ENCODE measurements at regions not wholly inside any gene's neighbourhood (a gene's known extent, or its start where the extent isn't known, plus 50 kb on each side); places are given as distances from the start of the nearest gene placed in this dataset.

DNA sequence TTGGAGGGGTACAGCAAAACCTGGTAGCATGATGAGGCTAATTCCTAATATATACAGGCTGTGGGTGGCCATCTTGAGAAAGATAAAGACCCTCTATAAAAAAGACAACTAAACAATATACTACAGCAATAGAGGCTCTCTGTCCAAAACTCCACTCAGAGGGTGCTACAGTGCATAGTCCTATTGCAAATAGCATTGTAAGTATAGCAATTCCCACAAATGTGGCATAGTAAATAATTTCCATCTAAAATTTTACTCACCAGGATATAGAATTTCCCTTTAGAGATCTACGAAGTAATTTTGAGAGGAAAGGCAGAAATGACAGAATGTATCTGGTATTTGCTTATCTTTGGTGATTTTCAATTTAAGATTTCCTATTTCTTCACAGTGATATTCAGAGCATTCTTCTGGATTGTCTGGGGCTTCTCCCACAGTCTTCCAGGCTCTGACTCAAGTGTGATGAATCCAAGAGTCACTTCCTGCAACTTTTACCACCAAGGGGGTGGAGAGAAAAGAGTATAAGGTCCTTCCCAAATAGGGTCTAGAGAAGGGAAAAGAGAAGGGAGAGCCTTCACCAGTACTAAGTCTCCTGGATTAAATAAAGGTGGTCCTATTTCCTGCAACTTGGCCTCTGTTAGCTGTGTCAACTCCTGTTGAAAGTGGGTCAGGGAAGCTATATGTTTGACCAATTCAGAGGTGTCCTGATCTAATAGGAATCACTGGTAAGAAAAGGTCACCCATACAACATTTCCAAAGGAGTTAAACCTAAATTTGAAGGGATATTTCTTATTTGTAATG is 1054.7 kb upstream of the CNTN5 start:
- DNase-seq (ENCODE audit: low read depth in 4 of 4, low spot score in 3 of 4): no peak

DNA sequence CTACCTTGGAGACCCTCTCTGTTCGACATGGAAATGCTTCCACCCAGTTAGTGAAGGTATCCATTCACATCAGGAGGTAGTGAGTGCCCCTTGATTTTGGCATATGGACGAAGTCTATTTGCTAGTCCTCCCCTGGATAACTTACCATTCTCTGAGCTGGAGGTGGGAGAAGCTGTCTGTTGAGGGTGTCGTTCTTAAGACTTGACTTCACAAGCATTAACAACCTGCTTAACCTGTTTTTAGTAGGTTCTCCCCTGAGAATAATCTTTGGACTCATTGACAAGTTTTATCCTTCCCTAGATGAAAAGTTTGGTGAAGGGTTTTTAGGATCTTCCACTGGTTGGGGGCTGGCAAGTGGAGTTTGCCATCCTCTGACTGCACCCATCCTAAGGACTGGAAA is 1053.8 kb upstream of the CNTN5 start:
- no peak for DNase-seq (ENCODE audit: low read depth in 4 of 4, low spot score in 3 of 4)

DNA sequence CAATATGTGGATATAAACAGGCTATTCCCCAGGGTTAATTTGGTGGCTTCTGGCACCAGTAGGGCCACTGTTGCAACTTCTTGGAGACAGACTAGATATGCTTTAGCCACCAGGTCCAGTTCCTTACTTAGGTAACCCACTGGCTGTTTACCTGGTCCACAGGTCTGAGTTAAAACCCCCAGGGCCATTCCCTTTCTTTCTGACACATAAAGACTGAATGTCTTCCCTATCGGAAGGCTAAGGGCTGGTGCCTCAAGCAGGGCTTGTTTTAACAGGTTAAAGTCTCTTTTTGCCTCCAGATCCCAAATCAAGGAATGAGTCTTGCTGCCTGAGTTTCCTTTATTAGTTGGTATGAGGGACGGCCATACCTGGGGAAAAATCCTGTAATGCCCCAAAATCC is 1052.7 kb upstream of the CNTN5 start:
- no peak for DNase-seq (ENCODE audit: low read depth in 4 of 4, low spot score in 3 of 4)

DNA sequence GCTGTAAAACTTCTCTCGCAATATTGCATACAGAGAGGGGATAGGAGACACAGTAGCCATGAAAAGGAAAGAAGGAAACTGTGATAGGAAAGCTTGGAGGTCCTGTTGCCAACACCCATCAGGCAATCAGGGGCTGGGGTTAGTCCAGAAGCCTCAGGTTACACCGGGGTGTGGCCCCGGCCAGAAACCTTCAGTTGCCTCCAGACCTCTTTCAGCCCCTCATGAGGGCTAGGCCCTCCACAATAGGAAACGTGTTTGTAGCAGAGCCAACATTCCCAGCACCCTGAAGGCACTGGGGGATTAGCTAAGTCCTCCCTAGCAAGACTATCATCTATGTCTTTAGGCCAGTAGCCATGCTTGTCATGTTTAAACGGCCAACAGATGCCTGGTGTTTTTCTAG is 1048.0 kb upstream of the CNTN5 start:
- no peak for DNase-seq (ENCODE audit: low read depth in 4 of 4, low spot score in 3 of 4)

DNA sequence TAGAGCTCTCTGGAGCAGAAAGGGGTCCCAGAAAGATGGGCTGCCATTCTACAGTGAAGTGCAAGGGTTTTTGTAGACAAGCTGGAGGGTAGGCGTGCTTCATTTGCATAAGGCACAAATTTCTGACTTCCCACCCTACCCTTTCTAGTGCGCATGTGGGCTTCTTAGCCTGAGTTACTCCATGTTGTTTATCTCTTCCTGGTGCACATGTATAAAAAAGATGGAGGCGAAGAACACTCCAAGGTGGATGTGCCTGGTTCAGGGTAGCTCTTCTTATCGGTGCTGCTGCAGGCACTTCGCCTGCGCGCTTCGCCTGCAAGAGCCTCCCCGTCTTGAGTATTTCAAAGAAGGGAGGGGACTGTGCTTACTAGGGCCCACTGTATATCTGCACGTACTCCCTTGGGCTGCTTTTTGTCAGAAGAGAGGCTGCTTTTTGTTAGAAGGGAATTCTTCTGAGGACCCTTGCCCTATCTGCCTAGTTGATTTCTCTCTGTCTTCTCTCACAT is 1047.3 kb upstream of the CNTN5 start:
- DNase-seq (ENCODE audit: low read depth in 4 of 4, low spot score in 3 of 4): no peak

DNA sequence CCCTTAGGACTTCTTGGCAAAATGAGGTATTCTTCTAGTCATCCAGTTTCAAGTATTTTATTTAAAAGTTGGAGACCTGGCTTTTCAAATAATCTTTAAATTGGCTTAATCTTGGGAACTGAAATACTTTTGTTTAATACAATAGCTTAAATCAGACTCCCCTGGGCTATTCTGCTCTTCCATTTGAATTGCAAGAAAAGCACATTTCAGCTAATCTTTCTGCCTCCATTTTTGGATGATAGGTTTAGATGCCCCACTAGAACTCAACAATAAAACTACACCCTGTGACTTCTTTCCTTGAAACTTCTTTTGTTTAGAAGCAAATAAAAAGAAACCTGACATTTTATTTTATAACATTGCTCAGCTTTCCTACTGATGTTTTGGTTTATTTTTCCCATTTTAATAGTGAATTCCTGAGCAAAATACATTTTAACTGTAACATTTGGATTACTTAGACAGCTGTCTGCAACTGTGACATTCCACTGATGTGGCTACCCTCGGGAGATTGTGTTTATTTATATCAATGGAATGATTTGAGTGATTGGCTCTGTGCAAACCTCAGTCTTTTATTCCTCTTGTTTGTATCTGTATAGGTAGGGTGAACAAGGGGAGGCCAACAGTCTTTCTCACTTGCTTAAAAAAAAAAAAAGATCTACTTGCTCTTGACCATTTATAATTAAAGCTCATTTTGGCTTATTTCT is 1045.8 kb upstream of the CNTN5 start:
- no peak for DNase-seq (ENCODE audit: low read depth in 4 of 4, low spot score in 3 of 4)

DNA sequence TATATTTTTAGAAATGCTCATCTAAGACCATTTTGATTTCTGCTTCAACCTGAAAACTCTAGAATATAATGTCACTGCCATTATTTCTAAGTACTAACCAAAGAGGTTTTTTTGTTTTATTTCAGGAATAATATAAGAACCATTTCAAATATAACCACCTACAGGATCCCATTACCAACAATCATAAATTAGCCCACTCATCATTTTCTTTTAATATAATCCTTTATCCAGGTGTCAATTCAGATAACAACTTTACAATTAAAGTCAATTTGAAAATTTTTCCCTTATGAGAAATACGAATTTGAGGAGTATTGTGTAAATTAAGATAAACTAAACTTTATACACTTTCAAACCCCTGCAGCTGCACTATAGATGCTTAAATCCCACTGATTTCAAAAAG is 1043.0 kb upstream of the CNTN5 start:
- DNase-seq (ENCODE audit: low read depth in 4 of 4, low spot score in 3 of 4): no peak

DNA sequence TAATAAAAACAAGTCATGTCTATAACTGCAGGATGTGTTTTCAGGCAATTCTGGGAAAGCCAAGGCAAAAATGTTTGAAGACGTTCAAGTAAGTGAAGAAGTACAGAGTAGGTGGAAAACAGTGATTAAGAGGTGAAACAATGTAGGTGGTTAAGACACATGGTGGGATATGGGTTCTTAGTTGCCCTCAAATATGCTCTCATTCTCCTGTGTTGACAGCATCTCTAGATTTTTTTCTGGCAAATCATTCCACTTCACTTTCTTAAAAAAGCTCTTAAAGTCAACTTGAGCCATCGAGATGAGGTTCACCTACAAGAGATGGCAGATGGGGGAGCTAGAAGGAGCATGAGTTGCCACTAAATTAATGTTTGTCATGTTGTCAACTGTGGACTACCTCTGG is 1041.0 kb upstream of the CNTN5 start:
- DNase-seq (ENCODE audit: low read depth in 4 of 4, low spot score in 3 of 4): no peak

DNA sequence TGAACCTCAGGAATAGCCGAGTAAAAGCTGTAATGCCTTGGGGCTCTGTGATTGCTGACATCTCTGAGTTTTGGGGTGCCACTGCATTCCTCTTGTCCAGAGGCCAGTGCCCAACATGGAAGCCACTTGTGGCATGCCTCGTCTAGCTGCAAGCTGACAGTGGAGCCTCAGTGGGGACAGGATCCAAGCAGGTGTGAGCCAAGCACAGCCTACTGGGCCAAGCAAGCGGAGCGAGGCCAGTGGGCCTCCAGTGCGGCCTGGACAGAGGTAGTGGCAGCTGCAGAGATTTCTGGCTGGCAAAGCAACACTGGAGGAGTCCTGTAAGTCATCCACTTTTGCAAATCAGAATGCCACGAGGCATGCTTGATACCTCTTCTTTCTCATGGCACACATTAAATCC is 1038.2 kb upstream of the CNTN5 start:
- no peak for DNase-seq (ENCODE audit: low read depth in 4 of 4, low spot score in 3 of 4)

DNA sequence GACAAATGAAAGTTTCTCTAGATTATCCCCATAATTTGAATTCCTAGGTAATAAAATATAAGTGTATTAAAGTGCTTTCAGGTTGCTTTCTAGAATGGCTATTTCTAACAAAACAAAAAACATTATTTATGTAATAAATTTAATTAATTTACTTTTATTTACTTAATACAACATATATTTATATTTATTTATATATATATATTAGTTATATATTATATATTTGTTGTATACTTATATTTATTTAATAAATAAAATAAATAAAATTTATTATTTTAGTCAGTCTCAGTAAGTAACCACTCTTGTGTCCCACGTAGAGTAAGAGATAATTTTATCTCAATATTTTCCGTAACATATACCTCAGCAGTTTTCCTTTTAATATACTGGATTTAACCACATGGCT is 1031.6 kb upstream of the CNTN5 start:
- no peak for DNase-seq (ENCODE audit: low read depth in 4 of 4, low spot score in 3 of 4)

DNA sequence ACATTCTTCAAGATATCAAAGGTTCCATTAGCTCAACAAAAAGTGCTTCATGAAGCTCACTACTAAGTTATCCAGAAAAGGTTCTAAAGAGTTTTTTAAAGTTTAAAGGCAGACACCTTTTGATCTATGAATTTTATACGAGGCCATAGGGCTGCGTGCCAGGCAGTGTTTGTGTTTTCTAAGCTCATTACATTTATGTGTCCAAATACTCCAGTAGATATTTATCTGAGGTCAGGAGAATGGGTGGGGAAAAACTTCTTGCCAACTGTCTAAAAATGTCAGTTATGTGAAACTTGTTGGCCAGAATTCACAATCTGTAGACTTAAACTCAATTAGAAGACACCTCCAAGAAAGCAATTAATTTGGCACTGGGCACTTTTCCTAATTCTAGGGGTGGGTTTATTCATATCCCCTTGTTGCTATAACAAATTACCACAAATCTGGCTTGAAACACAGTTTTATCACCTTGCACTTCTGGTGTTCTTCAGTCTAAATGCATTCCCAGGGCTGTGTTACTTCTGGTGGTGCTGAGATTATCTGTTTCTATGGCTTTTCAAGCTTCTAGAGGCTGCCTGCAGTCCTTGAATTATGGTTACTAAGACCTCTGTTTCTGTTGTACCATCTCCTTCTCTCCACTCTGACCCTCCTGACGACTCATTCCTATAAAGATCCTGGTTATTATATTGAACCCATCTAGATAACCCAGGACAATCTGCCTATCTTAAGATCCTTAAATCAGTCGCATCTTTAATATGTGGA is 1030.4 kb upstream of the CNTN5 start:
- no peak for DNase-seq (ENCODE audit: low read depth in 4 of 4, low spot score in 3 of 4)

DNA sequence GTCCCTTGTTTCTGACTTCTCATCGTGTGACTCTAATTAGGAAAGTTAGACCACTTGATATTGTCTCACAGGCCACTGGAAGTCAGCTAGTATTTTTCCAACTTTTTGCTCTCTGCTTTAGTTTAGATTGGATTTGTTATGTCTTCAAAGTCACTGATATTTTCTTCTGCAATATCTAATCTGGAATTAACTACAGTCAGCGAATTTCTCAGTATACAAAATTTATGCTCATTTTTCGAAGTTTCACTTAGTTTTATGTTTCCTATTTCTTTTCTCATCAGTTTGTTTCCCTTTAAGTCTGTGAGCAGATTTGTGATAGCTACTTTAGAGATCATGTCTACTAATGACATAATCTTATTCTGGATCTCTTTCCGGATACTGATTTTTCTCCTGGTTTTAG is 1027.2 kb upstream of the CNTN5 start:
- DNase-seq (ENCODE audit: low read depth in 4 of 4, low spot score in 3 of 4): no peak

DNA sequence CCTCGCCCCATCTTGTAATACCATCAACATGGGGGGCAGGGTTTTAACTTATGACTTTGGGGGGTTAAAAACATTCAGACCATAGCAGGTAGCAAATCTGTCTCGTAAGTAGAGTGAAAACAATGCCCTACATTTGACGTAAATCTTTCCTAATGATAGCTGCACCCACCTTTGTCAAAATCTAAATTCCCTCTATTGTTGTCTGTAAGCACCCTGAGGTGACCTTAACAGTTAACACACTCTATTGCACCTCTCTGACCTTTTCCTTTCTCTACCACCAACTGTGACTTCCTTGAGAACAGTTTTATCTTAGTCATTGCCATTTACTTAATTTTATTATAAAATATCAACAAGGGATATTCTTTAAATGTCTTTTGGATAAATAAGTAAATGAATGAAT is 1024.9 kb upstream of the CNTN5 start:
- no peak for DNase-seq (ENCODE audit: low read depth in 4 of 4, low spot score in 3 of 4)

DNA sequence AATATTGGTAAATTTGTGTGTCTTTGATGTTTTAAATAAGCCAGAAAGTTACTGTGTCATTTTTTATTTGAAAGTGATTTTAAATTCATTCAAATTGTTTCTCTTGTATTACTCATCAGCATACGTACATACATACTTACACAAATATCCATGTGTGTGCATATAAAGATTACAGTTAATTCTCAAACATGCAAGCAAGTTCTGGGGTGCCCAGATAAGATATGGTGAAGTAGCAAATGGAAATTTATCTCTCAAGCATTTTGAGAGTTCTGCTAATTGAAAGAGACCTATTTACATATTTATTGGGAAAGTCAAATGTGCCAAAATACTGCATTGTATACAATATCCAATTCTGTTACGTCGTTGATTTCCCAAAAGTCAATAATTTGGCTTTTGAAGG is 1024.0 kb upstream of the CNTN5 start:
- DNase-seq (ENCODE audit: low read depth in 4 of 4, low spot score in 3 of 4): no peak

DNA sequence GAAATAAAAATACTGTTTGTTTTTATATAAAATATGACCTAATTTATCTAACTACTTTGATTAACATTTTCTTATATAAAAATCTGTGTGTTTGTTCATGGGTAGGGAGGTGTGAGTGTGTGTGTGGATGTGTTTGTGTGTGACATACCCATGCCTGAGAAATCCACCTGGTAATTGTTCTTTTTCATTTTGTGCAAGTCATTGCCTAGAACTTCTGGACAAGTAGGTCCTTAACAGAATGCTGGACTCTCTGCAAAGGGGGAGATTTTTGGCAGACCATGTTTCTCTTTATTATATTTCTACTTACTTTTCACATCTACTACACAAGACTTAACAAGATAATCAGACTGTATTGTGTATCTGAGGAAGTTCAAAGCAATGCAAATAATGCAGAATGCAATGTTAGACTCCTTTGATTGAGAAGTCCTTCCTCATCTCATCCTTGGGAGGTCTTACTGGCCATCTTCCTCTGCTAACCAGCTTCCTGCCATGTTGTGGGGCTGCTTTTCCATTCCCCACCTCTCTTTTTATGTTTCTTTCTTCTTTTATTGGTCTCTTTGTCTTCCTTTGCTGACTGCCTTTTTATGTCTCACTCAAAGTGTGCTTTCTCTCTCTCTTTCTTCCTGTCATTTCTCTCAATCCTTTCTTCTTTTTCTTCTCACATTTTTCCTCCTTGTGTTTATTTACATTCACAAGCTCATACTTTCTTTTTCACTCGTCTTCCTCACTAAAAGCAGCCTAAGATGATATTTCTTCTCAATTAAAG is 1017.0 kb upstream of the CNTN5 start:
- no peak for DNase-seq (ENCODE audit: low read depth in 4 of 4, low spot score in 3 of 4)

DNA sequence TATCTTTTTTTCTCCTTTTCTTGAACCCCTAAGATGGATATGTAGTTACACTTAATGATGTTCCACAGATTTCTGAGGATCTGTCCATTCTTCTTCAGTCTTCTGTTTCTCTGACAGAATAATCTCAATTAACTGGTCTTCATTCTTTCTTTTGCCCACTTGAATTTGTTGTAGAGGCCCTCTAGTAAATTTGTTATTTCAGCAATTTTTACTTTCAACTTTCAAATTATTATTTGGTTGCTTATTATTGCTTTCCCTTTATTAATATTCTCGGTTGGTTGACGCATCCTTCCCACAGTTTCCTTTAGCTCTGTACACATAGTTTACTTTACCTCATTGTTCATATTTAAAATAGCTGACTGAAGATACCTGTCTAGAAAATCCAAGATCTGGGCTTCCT is 1013.7 kb upstream of the CNTN5 start:
- no peak for DNase-seq (ENCODE audit: low read depth in 4 of 4, low spot score in 3 of 4)

DNA sequence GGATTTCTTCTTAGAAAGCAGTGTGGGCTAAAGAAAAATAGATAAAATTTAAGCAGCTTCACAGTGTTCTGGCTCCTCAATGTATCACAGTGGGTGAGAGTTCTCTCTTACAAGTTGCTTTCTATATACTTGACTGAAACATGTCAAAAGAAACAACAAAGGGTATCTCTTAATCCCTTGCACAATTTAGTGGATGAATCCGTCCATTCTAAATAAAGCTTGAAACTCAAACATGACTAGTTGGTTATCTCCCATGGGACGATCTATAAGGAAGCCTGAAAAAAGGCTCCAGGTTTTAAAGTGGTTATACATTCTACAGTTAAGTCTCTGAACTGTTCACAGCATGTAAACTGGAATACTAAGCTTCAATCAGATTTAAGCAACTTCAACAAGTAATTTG is 993.1 kb upstream of the CNTN5 start:
- DNase-seq (ENCODE audit: low read depth in 4 of 4, low spot score in 3 of 4): no peak

DNA sequence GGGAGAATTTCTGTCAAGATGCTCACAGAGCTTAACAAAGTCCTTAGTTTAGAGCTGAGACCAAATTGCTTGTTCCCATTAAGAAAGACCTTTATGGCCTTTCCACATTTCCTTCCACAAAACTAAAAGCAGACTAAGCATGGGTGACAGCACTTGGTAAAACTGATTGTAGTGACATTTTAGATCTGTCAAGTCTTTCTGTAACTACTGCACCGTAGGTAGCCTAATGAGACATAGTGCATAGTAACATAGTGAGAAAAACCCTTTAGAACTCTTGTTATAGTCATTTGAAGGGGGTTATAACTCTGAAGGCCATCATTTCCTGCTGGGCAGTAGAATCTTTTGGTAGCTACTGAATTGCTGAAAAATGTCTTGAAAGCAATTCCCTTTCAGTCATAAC is 990.9 kb upstream of the CNTN5 start:
- DNase-seq (ENCODE audit: low read depth in 4 of 4, low spot score in 3 of 4): no peak

DNA sequence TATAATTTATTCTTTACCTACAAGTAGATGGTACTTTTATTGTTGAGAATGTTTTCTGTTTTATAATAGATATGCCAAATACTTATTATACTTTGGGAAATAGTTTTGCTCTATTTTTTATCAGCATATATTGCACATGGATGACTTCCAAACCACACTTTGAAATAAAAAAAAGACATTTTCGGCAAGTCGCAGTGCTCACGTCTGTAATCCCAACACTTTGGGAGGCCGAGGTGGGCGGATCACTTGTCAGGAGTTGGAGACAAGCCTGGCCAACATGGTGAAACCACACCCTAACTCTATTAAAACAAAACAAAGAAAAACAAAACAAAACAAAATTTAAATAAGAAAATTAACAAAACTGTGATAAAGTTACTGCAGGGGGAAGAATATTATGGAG is 983.9 kb upstream of the CNTN5 start:
- no peak for DNase-seq (ENCODE audit: low read depth in 4 of 4, low spot score in 3 of 4)

DNA sequence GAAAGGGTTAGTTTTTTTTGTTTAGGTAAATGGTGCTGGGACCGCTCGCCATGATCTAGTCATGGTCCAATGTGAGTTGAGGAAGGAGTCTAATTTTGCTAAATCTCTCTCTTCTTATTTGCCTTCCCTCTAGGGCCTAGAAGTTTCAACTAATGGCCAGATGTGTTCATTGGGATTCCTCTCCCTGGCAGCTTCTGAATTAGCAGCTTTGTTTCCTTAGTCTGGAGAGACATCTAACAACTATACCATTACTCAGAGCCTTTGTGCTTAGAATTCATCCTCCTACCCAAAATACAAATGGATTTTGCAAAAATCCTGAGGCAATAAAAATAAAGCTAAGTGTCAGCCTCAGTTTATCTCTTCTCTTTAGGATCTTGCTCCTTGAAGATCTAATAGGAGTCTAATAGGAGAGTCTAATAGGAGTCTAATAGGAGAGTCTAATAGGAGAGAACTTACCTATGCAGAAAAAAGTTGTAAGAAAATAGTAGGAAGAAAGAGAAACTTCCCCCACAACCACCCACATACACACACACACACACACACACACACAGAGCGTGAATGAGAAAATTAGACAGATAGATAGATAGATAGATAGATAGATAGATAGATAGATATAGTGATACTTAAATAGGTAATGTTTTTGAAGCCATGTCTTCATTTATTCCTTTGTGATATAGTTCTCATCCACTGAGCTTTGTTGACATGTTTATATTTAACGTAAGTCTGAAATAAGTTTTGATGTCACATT is 980.5 kb upstream of the CNTN5 start:
- DNase-seq (ENCODE audit: low read depth in 4 of 4, low spot score in 3 of 4): no peak

Data from left renal pelvis (tissue), 4 donors.